EH (cell line): ENCODE measurements at regions not wholly inside any gene's neighbourhood (a gene's known extent, or its start where the extent isn't known, plus 50 kb on each side); places are given as distances from the start of the nearest gene placed in this dataset.
"Not testable (repeated sequence)": the region's sequence is repeated elsewhere in the genome, so short reads cannot be mapped to it uniquely, and the experiment has no call there.

Experiments
- DNase-seq: peaks from one replicate; pipeline ENCODE4 v3.0.0-alpha.2; 2015; ENCODE audit warnings: low read depth

DNA sequence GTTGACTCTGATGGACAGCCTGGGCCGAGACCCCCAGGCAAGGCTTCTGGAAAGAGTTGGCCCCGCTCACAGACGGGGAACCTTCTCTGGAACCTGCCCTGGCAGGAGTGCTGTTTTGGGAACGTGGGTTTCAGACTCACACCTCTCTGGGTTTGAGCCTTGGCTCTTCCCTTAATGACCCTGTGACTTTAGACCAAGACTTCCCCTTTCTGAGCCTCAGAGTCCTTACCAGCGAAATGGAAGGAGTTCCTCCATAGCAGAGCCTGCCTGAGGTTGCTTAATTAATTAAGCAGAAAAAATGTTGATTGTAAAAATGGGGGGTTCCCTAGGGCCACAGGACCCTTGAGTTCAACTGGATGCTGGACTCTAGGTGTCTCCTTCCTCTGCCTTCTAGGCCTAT, 408.2 kb downstream of the SEC14L1 start:
- DNase-seq = no peak

DNA sequence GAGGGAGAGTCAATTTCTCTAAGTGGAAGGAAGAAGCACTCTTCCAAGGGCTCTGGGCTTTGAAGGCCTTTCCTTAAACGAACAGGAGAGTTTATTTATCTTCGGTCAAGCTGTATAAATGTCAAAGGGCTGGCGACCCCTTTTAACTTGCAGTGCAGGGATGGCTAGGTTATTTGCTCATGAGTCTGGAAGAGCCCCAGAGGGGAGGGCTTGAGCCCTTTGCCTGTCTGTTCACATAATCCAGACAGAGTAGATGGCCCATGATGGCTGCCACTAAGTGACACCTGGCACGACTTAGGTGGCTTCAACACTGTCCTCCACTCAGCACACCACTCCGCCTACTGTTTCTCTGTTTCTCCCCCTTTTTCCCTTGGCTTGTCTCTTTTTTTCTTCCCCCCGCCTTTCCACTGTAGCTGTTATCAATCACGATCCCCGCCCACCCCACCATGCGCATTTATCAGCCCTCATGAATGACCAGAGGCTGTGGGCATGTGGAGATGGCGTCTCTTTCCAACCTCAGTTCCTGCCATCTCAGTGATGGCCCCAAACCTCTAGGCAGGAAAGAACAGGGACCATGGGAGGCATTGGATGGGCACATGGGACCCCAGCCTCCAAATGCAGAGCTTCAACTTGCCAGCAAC, 408.7 kb upstream of the TNRC6C start:
- no peak for DNase-seq

DNA sequence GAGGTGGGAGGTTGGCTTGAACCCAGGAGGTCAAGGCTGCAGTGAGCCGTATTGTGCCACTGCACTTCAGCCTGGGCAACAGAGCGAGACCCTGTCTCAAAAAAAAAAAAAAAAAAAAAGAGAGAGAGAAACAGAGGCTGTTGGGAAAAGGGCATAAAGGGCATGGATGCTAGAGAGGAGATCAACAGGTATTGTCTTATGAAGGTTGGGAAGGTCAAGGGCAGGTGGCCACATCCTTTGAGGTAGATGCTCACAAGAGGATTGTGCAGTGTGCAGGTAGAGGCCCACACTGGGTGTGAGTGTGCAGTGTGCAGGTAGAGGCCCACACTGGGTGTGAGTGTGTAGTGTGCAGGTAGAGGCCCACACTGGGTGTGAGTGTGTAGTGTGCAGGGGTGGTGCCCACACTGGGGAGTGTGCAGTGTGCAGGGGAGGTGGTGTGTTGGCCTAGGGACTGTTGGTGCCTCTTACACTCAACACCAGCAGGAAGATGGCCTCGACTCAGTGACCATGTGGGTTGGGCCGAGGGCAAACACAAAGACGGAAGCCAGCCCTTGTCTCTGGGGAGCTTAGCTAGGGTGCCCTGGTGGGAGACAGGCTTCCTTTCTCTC, 404.9 kb upstream of the TNRC6C start:
- DNase-seq = no peak

DNA sequence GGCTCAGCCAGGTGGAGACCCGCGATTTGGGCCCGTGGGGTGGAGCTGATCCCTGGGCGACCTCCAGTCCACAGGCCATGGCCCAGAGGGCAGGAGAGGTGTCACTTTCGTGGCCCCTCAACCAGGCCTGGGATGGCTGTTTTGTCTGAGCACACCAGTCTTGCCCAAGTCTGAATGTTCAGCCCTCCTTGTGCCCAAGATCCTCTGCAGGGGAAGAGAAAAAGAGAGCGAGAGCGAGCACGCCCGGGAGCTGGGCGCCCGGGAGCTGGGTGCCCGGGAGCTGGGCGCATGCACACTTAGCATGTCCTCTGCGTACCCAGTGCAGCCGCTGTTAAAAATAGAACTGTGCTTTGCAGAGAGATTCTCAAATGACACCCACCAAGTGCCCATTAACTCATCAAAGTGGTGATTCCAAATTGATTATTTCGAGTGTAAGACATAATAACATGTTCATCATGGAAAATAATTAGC, 403.3 kb upstream of the TNRC6C start:
- DNase-seq = no peak

DNA sequence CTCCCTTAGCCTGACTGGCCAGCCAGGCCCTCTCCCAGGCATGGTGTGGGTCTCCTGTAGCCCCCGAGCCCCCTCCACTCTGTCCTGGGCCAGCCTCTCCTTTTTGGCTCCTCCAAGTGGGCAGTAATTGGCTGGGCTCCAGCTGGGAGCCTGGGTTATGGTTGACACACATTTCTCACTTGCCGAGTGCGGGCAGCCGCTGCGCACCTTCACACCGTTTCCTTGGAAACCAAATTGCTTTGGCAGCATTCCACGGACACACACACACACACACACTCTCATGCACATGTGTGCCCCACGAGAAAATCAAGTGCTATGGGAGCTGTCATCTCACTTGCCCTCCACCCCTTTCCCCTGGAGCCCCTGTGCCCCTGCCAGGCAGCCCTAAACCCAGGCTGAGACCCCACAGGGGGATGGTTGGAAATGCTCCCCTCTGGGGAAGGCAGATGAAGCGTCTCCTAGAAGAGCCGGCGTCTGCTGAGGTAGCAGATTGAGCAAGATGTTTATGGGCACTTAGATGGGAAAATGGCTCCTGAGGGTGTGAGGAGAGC, 402.7 kb upstream of the TNRC6C start:
- DNase-seq = no peak

DNA sequence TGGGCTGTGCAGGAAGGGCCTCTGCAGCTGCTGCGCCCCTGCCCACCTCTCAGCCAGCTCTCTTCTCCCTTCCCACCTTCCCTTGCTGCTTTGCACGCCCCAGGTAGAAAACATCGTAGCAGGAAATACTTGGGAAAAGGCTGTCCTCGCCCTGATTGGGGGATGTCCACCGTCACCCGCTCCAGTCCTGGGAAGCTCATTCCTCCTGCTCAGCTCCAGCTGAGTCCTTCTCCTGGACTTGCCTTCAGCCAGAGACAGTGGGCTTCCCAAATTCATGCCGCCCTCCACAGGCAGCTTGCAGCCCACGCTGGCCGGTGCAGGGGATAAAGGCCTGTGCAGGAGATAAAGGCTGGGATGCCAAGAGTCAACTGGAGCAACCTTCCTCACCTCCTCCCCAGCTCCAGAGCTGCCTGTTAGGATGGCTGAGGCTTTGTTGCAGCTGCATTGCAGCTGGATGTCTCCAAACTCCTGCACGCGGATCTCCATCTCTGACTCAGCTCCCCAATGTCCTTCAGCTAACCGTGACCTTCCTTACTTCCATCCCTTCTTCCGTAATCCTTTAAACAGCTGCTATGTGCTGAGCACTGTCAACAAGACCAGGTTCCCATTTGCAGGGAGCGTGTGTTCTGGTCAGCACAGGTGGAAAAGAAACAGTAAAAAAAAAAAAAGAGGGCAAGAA, 402.0 kb upstream of the TNRC6C start:
- no peak for DNase-seq

DNA sequence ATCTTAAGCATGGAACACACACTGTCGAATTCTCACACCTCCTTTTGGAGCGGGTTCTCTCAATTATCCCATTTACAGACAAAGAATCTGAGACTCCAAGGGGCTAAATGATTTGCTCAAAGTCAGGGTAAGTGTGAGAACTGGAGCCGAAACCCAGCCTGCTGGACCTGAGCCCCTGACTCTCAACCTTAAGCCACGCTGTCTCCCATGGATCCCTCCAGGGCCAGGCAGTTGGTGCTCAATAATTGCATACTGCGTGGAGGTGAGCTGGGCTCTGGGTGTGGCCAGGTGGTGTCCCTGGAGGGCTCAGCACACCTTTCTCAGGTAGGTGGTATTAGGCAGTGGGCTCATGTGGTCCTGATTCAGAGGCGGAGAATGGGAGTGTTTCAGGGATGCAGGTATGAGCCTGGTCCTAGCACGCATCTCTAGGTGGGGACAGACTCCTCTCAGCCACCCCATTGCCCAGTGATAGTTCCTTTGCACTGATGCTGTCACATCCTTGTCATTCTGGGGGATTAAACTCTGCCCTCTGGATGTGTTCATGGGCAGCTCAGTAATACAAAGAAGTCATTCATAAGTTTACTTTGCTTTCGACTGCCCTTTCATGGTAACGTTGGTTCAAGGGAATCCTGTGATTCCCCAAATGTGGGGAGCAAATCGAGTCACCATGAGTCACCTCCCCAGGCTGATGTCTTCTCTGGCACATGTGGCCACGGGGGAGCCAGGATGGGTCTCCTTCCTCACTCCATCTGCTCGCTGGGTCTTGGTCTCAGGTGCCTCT, 399.5 kb upstream of the TNRC6C start:
- no peak for DNase-seq

DNA sequence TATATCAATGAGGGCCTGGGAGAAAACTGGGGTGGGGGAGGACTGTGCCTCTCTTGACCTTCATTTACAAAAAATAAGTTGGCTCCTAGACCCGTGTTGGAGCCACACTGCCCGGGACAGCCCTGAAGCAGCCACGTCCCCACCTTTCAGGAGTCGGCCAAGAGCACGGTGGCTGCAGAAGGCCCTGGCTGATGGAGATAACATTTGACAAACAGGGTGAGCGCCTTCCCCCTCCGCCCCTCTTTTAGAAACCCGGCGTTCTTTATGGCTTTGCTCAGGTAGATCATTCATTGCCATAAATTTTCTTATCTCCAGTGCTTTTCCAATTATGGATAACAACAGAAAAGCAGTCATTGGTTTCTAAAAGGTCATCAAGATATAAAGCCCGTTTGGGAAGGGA, 398.1 kb upstream of the TNRC6C start:
- no peak for DNase-seq

DNA sequence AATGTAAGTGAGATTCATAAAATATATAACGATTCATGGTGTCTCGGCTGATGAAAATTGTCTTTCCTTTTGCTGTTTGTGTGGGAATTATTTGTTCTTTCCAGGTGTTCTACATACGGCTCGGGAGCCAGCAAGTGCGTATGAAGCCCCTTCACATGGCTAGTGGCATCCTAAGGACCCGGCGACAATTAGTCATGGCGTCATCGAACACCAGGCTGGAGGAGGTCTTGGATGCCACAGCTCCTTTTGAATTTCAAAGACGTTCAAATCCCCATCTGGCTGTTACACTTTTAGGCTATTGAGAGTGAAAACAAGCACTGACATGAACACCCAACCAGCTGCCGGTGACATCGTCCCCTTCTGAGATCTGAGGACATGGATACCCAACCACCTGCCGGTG, 397.7 kb upstream of the TNRC6C start:
- no peak for DNase-seq

DNA sequence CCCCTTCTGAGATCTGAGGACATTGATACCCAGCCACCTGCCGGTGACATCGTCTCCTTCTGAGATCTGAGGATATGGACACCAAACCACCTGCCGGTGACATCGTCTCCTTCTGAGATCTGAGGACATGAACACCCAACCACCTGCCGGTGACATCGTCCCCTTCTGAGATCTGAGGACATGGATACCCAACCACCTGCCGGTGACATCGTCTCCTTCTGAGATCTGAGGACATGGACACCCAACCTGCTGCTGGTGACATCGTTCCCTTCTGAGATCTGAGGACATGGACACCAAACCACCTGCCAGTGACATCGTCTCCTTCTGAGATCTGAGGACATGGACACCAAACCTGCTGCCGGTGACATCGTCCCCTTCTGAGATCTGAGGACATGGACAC, 396.1 kb upstream of the TNRC6C start:
- not testable (repeated sequence) for DNase-seq

DNA sequence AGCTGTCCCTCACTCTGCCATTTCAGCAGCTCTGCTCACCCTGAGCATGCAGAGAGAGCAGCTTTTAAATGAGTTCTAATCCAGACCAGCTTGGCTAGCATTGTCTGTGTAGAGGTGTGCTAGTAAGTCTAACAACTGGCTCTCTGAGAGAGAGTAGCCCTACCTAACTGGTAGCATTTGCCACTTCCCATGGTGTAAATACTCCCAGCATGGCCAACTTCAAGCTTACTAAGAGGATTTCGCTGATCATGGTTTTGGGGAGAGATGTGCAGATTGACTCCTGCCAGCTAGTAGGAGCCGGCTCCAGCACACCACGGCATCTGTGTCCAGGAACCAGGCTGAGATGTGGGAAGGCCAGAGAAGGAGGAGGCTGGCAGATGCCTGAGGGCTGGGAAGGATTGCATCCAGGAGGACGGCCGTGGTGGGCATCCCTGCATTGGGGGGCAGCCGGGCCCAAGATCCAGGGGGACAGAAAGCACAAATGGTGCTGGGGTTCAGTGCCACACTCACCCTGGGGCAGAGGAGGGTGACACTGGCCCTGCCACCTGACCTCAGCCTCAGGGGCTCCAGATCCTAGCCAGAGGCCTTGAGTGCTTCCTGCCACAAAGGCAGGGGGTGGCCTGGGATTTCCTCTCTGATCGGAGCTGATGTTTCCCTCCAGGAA, 394.9 kb upstream of the TNRC6C start:
- no peak for DNase-seq

DNA sequence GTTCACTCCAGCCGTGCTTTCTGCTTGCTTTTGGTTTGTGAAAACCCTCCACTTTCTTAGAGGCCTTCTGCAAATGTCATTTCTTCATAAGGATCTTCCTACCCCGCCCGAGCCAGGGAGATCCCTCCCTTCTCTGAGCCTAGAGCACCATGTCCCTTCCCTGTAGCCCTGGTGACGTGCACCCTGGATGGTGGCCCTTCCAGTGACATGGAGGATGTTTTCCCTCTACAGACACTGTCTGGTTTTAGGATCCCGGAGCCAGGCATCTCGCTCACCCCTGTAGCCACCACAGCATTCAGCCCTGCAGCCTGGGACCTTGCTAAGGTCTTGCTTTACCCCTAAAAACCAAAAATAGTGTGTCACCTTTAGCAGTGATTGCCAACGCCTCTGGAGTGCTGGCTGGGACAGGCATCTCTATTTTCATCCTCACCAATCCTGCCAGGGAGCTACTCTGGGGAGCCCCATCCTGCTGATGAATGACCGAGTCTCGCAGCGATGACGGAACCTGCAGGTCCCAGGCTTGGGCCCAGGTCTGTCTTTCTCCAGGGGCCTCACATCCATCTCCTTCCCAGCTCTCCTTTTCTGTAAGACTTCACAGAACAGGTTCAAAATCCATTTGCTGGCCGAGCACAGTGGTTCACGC, 394.1 kb upstream of the TNRC6C start:
- DNase-seq = no peak

DNA sequence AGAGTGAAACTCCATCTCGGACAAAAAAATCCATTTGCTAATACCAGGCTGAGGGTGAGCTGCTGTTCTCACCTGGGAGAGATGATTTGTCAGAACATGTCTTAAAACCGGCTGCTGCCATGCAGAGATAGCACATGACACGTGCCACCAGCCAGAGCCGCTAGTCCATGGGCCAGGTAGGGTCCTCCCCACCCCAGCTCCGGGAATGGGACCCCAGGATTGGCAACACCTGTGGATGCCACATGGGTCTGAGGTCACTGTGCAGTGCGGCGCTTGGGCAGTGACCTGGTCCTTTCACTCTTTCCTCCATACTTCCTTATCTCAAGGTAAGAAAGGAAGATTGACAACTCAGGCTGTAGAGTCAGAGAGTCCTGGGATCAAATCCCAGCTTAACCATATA, 393.3 kb upstream of the TNRC6C start:
- no peak for DNase-seq

DNA sequence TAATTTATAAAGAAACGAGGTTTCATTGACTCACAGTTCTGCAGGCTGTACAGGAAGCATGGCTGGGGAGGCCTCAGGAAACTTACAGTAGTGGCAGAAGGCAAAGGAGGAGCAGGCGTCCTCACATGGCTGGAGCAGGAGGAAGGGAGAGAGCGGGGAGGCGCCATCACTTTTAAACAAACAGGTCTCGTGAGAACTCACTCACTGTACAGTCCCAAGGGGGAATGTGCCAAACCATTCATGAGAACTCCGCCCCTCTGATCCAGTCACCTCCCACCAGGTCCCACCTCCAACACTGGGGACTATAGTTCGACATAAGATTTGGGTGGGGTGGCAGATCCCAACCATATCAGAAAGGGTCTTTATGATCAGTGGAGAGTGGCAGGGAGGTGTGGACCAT, 392.4 kb upstream of the TNRC6C start:
- no peak for DNase-seq

DNA sequence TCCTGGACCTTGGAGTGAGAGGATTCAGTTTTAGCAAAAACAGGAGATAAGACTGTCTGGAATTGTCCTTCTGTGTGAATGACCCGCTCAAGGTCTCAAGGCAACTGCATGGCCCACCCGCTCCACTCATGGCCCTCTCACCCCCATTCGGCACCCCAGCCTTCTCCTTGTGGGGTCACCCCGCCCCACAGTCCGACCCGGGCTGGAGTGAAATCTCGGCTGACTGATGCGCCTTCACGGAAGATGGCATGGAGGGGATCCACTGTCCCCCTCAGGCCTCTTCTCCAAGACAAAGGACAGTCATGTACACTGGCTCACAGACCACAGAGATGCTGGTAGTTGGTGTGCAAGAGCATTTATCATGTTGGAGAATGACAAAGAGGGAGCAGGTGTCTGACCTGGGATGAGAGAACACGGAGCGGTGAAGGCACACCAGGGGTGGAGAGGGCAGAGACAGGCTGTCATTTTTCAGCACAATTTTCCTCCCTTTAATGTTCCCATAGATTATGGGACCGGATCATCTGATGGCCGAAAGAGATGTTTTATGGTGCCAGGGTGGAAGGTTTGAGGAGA, 391.9 kb upstream of the TNRC6C start:
- no peak for DNase-seq

DNA sequence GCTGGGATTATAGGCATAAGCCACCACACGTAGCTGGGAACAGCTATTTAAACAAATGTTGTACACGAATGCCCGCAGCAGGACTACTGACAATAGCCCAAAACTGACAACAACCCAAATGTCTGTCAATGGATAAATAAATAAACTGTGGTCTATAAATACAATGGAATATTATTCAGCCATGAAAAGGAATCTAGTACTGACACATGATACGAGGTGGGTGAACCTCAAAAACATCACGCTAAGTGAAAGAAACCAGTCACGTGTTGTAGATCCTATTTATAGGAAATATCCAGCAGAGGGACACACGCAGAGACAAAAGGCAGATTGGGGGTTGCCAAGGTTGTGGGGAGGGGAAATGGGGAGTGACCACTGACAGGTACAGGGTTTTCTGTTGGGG, 390.0 kb upstream of the TNRC6C start:
- DNase-seq = no peak

DNA sequence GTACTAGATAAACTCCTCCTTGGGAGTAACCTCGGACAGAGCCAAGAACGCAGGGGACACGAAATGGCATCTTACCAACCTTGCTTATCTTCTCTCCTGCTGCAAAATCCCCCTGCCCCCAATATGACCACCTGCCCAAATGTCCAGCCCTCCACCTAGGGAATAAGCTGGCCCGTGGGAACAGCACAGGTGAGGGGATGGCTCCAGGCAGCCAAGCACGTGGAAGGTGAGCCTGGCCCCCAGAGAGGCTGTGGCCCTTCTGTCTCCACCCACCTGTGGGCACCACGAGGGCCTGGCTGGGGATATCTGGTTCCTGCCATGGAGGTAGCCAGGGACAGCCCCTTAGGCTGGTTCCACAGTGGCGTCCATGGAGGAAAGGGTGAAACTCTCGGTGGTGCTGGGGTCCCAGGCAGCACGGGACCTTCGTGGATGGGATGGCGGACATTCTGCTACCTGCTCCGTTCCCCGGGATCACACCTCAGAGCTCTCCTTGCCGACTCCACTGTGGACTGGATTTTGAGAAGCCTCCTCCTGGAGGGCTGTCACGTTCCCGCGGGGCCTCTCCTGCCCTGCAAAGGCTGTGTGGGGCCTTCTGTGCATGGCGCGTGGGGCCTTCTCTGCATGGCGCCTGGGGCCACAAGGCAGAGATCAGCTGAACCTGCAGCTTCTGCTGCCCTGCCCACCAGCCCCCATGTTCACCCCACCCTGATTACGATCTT, 388.5 kb upstream of the TNRC6C start:
- DNase-seq = no peak

DNA sequence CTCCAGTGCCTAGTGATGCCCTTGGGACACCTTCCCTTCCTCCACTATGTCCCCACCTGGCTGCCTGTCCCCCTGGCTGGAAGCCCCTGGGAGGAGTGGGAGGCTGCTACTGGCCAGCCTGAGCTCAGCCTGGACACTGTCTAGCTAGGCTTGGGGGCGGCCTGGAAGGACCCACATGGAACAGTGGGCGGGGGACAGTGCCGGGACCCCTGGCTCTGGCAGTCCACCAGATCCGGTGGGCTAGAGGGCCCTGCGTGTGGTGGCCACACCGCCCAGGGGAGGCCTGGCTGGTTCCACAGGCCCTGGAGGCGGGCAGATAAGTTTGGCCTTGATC, 388.0 kb upstream of the TNRC6C start:
- no peak for DNase-seq

DNA sequence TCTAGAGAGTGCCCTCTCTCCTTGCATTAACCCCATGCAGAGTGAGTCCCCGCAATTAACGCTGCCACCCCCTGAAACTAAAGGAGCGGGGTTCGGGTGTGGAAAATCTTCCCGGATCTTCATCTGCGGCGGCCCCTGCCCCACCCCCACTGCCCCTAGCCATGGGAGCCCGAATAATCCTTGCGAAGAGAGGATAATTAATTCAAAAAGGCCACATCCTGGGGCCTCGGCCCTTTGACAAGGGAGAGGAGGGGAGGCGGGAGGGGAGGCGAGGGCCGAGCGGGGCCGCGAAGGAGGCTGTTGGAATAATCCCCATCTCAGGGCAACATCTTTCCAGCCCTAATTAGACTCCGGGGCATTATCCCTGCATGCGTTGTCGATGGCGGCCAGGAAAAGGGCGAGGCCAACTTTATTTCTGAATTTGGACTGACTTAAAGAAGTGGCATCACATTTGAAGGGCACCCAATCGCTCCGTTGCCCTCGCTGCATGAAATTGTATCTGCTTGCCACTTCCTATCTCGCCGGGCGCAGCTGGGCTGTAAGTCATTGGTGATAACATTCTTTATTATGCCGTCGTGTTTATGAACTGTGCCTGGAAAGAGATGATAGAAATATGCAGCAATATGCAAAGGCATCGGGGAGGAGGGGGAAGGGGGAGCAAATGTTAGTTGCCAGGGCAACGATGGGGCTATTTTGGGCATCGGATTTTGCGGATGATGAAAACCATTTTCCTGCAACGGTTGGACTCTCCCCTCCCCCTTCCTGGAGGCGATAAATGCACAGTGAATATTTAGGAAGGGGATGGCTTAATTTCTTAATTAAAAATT, 387.1 kb upstream of the TNRC6C start:
- peak; percentile 36 for DNase-seq
